Osteoblast (primary cell): ENCODE measurements at regions not wholly inside any gene's neighbourhood (a gene's known extent, or its start where the extent isn't known, plus 50 kb on each side); places are given as distances from the start of the nearest gene placed in this dataset.

Source experiments
- DNase-seq: peaks from one replicate; pipeline ENCODE4 v3.0.0; 2011; ENCODE audit warnings: low spot score, mixed read lengths; ENCODE audit not compliant: insufficient read length; ENCODE audit errors: missing footprints
- H2AFZ ChIP-seq: 2 replicates; pipeline ENCODE4 v1.6.0; 2011; ENCODE audit warnings: mild to moderate bottlenecking, low read length
- H3K27ac ChIP-seq: 2 replicates; pipeline ENCODE4 v1.5.1; 2011; ENCODE audit warnings: mild to moderate bottlenecking, low read depth, low read length, moderate library complexity
- H3K27me3 ChIP-seq: 2 replicates; pipeline ENCODE4 v1.6.0; 2012; ENCODE audit warnings: mild to moderate bottlenecking, control low read depth, inconsistent platforms, low read length, moderate library complexity; ENCODE audit not compliant: insufficient read depth
- H3K36me3 ChIP-seq: 2 replicates; pipeline ENCODE4 v1.5.1; 2011; ENCODE audit warnings: mild to moderate bottlenecking, low read length, control low read depth, moderate library complexity; ENCODE audit not compliant: insufficient read depth
- H3K4me1 ChIP-seq: 2 replicates; pipeline ENCODE4 v1.5.1; 2011; ENCODE audit warnings: mild to moderate bottlenecking, low read length, control low read depth, moderate library complexity; ENCODE audit not compliant: insufficient read depth
- H3K4me2 ChIP-seq: 2 replicates; pipeline ENCODE4 v1.6.0; 2011; ENCODE audit warnings: mild to moderate bottlenecking, low read length; ENCODE audit not compliant: insufficient read depth
- H3K4me3 ChIP-seq: fragments of 200-600 bp; sonication (generic); 3 replicates; pipeline ENCODE4 v1.5.1; 2012; ENCODE audit warnings: mild to moderate bottlenecking, low read length, inconsistent platforms; ENCODE audit not compliant: insufficient read depth
- H3K79me2 ChIP-seq: 2 replicates; pipeline ENCODE4 v1.6.0; 2012; ENCODE audit warnings: mild to moderate bottlenecking, low read length, control low read depth, inconsistent platforms; ENCODE audit not compliant: insufficient read depth
- H3K9me3 ChIP-seq: 2 replicates; pipeline ENCODE4 v1.5.1; 2011; ENCODE audit warnings: low read depth, low read length, control low read depth
- H4K20me1 ChIP-seq: 2 replicates; pipeline ENCODE4 v1.6.0; 2012; ENCODE audit warnings: mild to moderate bottlenecking, low read length, control low read depth; ENCODE audit not compliant: insufficient read depth
- TF ChIP-seq, protein P1 (sequence below): IDR thresholded peaks from 2 replicates; pipeline ENCODE4 v1.5.1; 2011; ENCODE audit warnings: mild to moderate bottlenecking, low read depth, low read length, moderate library complexity; ENCODE audit errors: extremely low read depth

DNA sequence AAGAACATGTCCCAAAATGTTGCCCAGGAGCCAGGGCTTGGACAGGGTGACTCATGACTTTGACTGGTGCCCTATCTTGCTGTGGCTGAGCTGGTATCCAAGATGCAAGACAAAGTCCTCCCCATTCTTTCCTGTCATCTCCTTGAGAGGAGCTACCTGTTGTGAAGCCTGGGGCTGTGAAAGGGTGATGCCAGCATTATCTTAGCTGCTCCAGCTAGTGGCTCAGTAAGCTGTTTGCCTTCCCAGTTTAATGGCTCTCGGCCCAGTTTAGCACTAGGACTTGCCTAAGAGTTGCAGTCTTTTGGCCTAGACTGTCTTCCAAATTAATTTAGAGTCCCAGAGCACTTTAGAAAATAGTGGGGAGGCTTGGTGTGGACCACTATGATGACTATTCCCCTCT lies 424.3 kb upstream of the NRG3 start:
- Histone ChIP-seq H2AFZ (no peak overlapping the region), H3K4me3 (no peak overlapping the region), H3K27ac (no peak overlapping the region), H4K20me1 (no peaks in the 10 kb centered on the region), H3K9me3 (no peaks in the 10 kb centered on the region), H3K4me2 (no peak overlapping the region), H3K36me3 (no peaks in the 10 kb centered on the region), H3K4me1 (no peaks in the 10 kb centered on the region), H3K27me3 (no peaks in the 10 kb centered on the region), H3K79me2 (no peaks in the 10 kb centered on the region)
- TF ChIP-seq, protein P1, sequence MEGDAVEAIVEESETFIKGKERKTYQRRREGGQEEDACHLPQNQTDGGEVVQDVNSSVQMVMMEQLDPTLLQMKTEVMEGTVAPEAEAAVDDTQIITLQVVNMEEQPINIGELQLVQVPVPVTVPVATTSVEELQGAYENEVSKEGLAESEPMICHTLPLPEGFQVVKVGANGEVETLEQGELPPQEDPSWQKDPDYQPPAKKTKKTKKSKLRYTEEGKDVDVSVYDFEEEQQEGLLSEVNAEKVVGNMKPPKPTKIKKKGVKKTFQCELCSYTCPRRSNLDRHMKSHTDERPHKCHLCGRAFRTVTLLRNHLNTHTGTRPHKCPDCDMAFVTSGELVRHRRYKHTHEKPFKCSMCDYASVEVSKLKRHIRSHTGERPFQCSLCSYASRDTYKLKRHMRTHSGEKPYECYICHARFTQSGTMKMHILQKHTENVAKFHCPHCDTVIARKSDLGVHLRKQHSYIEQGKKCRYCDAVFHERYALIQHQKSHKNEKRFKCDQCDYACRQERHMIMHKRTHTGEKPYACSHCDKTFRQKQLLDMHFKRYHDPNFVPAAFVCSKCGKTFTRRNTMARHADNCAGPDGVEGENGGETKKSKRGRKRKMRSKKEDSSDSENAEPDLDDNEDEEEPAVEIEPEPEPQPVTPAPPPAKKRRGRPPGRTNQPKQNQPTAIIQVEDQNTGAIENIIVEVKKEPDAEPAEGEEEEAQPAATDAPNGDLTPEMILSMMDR, result no peak
- no peak for DNase-seq

DNA sequence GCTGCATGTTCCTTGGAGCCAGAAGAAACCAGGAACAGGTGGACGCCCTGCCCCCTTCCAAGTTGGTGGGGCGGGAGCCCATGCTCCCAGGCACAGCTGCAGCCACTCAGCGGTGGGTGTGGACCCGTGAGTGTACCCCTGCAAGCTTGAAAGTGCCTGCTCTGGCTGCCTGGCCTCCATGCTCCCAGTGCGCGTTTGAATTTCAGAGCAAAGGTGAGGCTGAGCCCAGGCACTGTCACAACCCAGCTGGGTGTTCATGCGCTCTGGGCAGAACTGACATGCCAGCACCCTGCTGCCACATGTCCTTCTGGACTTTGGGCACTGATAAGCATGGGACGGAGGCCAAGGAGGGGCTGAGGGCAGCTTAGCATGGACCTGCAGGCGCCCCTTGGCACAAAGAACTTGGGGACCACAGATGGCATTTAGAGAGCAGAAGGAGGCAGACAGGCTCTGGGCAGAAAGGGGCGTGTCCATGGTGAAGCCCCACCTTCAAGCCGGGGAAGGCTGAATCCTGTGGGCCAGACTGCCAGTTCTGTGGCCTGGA lies 402.0 kb upstream of the NRG3 start:
- no peaks in the 10 kb centered on the region for H3K27me3 ChIP-seq
- TF ChIP-seq, protein P1, result no peak
- no peaks in the 10 kb centered on the region for H4K20me1 ChIP-seq
- H3K36me3 ChIP-seq, result no peaks in the 10 kb centered on the region
- no peaks in the 10 kb centered on the region for H3K9me3 ChIP-seq
- H3K4me2 ChIP-seq, result no peak overlapping the region
- no peaks in the 10 kb centered on the region for H3K79me2 ChIP-seq
- H3K27ac ChIP-seq, result no peak overlapping the region
- no peak overlapping the region for H2AFZ ChIP-seq
- DNase-seq, result no peak
- H3K4me3 ChIP-seq, result no peak overlapping the region
- H3K4me1 ChIP-seq, result no peaks in the 10 kb centered on the region

DNA sequence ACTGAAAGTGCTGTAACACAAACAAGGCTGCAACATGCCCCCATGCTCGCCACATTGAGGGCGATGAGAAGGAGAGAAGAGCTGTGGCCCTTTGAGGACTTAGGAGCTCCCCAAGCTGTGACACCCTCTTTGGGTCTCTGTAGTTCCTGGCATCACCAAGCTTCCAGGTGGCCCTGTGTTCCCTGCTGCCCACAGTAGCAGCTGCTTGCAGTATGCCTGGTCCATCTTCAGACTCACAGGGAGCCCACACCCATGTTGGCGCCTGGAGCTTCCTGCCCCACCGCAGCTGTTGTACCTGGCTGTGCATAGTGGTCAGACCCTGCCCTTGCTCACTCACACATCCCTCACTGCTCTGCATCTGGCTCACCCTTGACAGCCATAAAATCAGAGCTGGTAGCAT lies 401.2 kb upstream of the NRG3 start:
- H4K20me1 ChIP-seq, result no peaks in the 10 kb centered on the region
- no peaks in the 10 kb centered on the region for H3K79me2 ChIP-seq
- H3K27me3 ChIP-seq, result no peaks in the 10 kb centered on the region
- H2AFZ ChIP-seq, result no peak overlapping the region
- no peak overlapping the region for H3K4me2 ChIP-seq
- DNase-seq, result no peak
- TF ChIP-seq, protein P1, result no peak
- no peak overlapping the region for H3K27ac ChIP-seq
- H3K4me1 ChIP-seq, result no peaks in the 10 kb centered on the region
- no peak overlapping the region for H3K4me3 ChIP-seq
- no peaks in the 10 kb centered on the region for H3K36me3 ChIP-seq
- H3K9me3 ChIP-seq, result no peaks in the 10 kb centered on the region

DNA sequence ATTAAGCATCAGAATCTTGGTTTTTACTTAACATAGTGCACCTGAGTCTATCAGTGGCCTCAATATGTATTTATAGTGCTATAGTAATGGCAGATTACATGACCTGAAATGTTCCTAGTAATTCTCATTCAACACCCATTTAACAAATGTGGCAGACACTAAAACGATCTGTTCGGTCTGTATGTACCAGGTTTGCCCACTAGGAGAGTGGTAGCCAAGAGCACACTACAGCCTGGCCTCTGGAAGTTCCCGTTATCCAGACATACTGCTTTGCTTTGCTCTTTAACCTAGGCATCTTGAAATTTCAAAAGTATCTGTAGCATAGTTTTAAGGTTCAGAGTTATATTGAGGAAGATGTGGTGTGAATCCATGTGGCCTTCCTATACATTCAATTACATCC lies 395.7 kb upstream of the NRG3 start:
- no peaks in the 10 kb centered on the region for H3K27me3 ChIP-seq
- no peaks in the 10 kb centered on the region for H4K20me1 ChIP-seq
- DNase-seq, result no peak
- no peak overlapping the region for H3K4me3 ChIP-seq
- H3K79me2 ChIP-seq, result no peaks in the 10 kb centered on the region
- no peak overlapping the region for H3K27ac ChIP-seq
- no peaks in the 10 kb centered on the region for H3K9me3 ChIP-seq
- TF ChIP-seq, protein P1, result no peak
- H2AFZ ChIP-seq, result no peak overlapping the region
- H3K4me1 ChIP-seq, result no peaks in the 10 kb centered on the region
- H3K36me3 ChIP-seq, result no peaks in the 10 kb centered on the region
- H3K4me2 ChIP-seq, result no peak overlapping the region
